K562 (cell line): ENCODE measurements at regions not wholly inside any gene's neighbourhood (a gene's known extent, or its start where the extent isn't known, plus 50 kb on each side); places are given as distances from the start of the nearest gene placed in this dataset.

Experiments used
- ATAC-seq: fragments of 200-7000 bp; cut with Tn5 transposase; 3 replicates; pipeline ENCODE4 v1.9.1; 2020; ENCODE audit warnings: moderate library complexity
- BruUV-seq: library from RNA; stranded (reverse); fragments of 400-500 nt; replicated peaks from 2 replicates; lab custom pipeline; 2021; lab: Mats Ljungman, UMichigan
- CTCF ChIA-PET: fragments of 300-600 bp; formaldehyde crosslinking; extraction: SDS; loops from one replicate; lab custom pipeline; 2021; ENCODE audit warnings: low intra/inter-chr PET ratio; lab: Yijun Ruan, JAX
- POLR2A ChIA-PET: fragments of 300-600, 350-650 bp; sonication (Branson Sonifier 250); formaldehyde crosslinking; extraction: SDS; loops from one replicate; lab custom pipeline; 2021; ENCODE audit warnings: antibody characterized with exemption, inconsistent platforms; lab: Yijun Ruan, JAX
- DNase-seq, 4 experiments: peaks; one replicate each; pipeline versions ENCODE4 v3.0.0 to v3.0.0-alpha.2; 2011 to 2018; ENCODE audit warnings: low spot score in 3 of 4, mixed read lengths in 3 of 4; ENCODE audit errors: extremely low read depth in 1 of 4
- FAIRE-seq: peaks from 2 replicates; lab custom pipeline; 2011; peaks lifted over from hg19 to GRCh38; lab: Jason Lieb, UNC
- H2AFZ ChIP-seq: 2 replicates; pipeline ENCODE4 v1.6.0; 2011; ENCODE audit warnings: low read depth, low read length, control low read depth, inconsistent platforms
- H3K27ac ChIP-seq: fragments of 200-600 bp; 3 replicates; pipeline ENCODE4 v1.8.0; 2011; ENCODE audit warnings: low read depth, mild to moderate bottlenecking, control low read depth, inconsistent platforms, low read length, moderate library complexity, mixed read lengths; ENCODE audit errors: extremely low read depth
- H3K27me3 ChIP-seq, 2 experiments: fragments of 300-600 bp in 1 of 2; 2 replicates in 1 of 2; 3 replicates in 1 of 2; pipeline versions ENCODE4 v1.6.0 to v1.8.0; 2011; ENCODE audit warnings: inconsistent platforms in 2 of 2, low read length in 2 of 2, mild to moderate bottlenecking in 1 of 2, mixed read lengths in 1 of 2, moderate library complexity in 1 of 2; ENCODE audit not compliant: control insufficient read depth in 2 of 2, insufficient read depth in 2 of 2
- H3K36me3 ChIP-seq: fragments of 300-600 bp; 3 replicates; pipeline ENCODE4 v1.8.0; 2011; ENCODE audit warnings: mild to moderate bottlenecking, low read length, inconsistent platforms; ENCODE audit not compliant: control insufficient read depth, insufficient read depth
- H3K4me1 ChIP-seq, 2 experiments: fragments of 200-600 bp in 1 of 2; replicated peaks in 1 of 2; 2 replicates in 1 of 2; 3 replicates in 1 of 2; pipeline versions ENCODE4 v1.5.1 to v1.8.0; 2011; ENCODE audit warnings: inconsistent platforms in 2 of 2, low read length in 2 of 2, mild to moderate bottlenecking in 1 of 2, mixed read lengths in 1 of 2, moderate library complexity in 1 of 2; ENCODE audit not compliant: control insufficient read depth in 2 of 2, insufficient read depth in 2 of 2
- H3K4me2 ChIP-seq: 2 replicates; pipeline ENCODE4 v1.6.1; 2011; ENCODE audit warnings: low read length, control low read depth, inconsistent platforms, mixed read lengths; ENCODE audit not compliant: insufficient read depth
- H3K4me3 ChIP-seq: fragments of 200-600 bp; sonication (generic), shearing (Covaris generic); 2 replicates; pipeline ENCODE4 v1.5.1; 2016; ENCODE audit warnings: control low read depth, inconsistent platforms
- H3K79me2 ChIP-seq: fragments of 200-600 bp; 3 replicates; pipeline ENCODE4 v1.8.0; 2011; ENCODE audit warnings: low read length, inconsistent platforms; ENCODE audit not compliant: control insufficient read depth, insufficient read depth
- H3K9ac ChIP-seq, 2 experiments: 2 replicates each; pipeline versions ENCODE4 v1.6.0 to v1.6.1; 2011; ENCODE audit warnings: low read depth in 2 of 2, low read length in 2 of 2, control low read depth in 1 of 2, inconsistent platforms in 1 of 2, mild to moderate bottlenecking in 1 of 2, mixed read lengths in 1 of 2; ENCODE audit not compliant: insufficient read depth in 1 of 2
- H3K9me1 ChIP-seq: one replicate; pipeline ENCODE4 v1.6.0; 2011; ENCODE audit warnings: inconsistent platforms, mild to moderate bottlenecking, low read length, moderate library complexity; ENCODE audit not compliant: control insufficient read depth, insufficient read depth
- H3K9me3 ChIP-seq: replicated peaks from 2 replicates; pipeline ENCODE4 v1.5.1; 2011; ENCODE audit warnings: low read depth, low read length, inconsistent platforms; ENCODE audit not compliant: control insufficient read depth, insufficient read depth
- H4K20me1 ChIP-seq: replicated peaks from 2 replicates; pipeline ENCODE4 v1.6.1; 2011; ENCODE audit warnings: low read length, inconsistent platforms, mixed read lengths; ENCODE audit not compliant: control insufficient read depth, insufficient read depth
- HNRNPH1 ChIP-seq: fragments of 200-400 bp; formaldehyde crosslinking; optimal IDR thresholded peaks from 2 replicates; pipeline ENCODE3; 2017; ENCODE audit warnings: low read depth, mild to moderate bottlenecking, low read length, moderate library complexity
- PHF21A ChIP-seq: fragments of 450-650 bp; IDR thresholded peaks from 2 replicates; pipeline ENCODE4 v1.6.1; 2017; ENCODE audit warnings: low read depth, borderline replicate concordance
- SUPT5H ChIP-seq: fragments of 450-650 bp; IDR thresholded peaks from 2 replicates; pipeline ENCODE4 v1.6.1; 2016
- ZNF253 ChIP-seq: fragments of 250-450 bp; sonication (Bioruptor Pico); conservative IDR thresholded peaks from 2 replicates; pipeline ENCODE4 v1.6.1; 2021; ENCODE audit warnings: mild to moderate bottlenecking
- ZNF551 ChIP-seq: fragments of 250-450 bp; sonication (Bioruptor Pico); IDR thresholded peaks from 2 replicates; pipeline ENCODE4 v1.5.0; 2021; ENCODE audit warnings: mild to moderate bottlenecking, moderate library complexity
- ZNF764 ChIP-seq: fragments of 250-450 bp; sonication (Bioruptor Pico); IDR thresholded peaks from 2 replicates; pipeline ENCODE4 v1.4.0; 2020; ENCODE audit warnings: low read depth, mild to moderate bottlenecking, moderate library complexity
- WGBS: fragments of 100-300 bp; shearing (Covaris generic); methylation state at CpG from one replicate; pipeline ENCODE4 v1.1.6; 2016; ENCODE audit warnings: low coverage, mixed read lengths; ENCODE audit not compliant: insufficient coverage; ENCODE audit errors: missing lambda C conversion rate; 5-methylcytosine and 5-hydroxymethylcytosine counted together
- in situ Hi-C: fragments of 300-500 bp; cut with MboI; formaldehyde crosslinking; loops from 4 replicates; pipeline ENCODE4 v1.15.0; 2018; ENCODE audit warnings: inconsistent platforms, mixed read lengths
- intact Hi-C: fragments of 100-400 bp; cut with micrococcal nuclease; formaldehyde crosslinking; loops from 2 replicates; pipeline ENCODE4 v1.14.2; 2022
- TF ChIP-seq, protein P1 (sequence below): sonication (generic); formaldehyde crosslinking; IDR thresholded peaks from 2 replicates; pipeline ENCODE4 v1.8.1; 2023; ENCODE audit warnings: mild to moderate bottlenecking, missing genetic modification reagents
- TF ChIP-seq, protein P2 (sequence below): sonication (generic); formaldehyde crosslinking; IDR thresholded peaks from 2 replicates; pipeline ENCODE4 v1.8.0; 2022; ENCODE audit warnings: mild to moderate bottlenecking, missing genetic modification reagents
- TF ChIP-seq, protein P3 (sequence below): fragments of 250-450 bp; sonication (Bioruptor Pico); IDR thresholded peaks from 2 replicates; pipeline ENCODE4 v1.4.0; 2020; ENCODE audit warnings: mild to moderate bottlenecking, moderate library complexity

DNA sequence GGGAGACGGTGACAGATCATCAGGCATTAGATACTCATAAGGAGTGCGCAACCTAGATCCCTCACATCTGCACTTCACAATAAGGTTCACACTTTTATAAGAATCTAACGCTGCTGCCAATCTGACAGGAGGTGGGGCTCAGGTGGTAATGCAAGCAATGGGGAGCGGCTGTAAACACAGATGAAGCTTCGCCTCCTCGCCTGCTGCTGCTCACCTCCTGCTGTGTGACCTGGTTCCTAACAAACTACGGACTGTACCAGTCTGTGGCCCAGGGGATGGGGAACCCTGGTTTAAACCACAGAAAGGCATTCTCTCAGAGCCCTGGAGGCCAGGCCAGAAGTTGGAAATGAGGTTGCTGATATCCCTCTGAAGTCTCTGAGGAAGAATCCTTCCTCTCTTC lies 323.6 kb downstream of the DRD1 start:
- in situ Hi-C loops, result no loop called here
- H2AFZ ChIP-seq, result no peak overlapping the region
- no peaks in the 10 kb centered on the region for H3K9me1 ChIP-seq
- H3K4me1 ChIP-seq, result no peaks in the 10 kb centered on the region
- no peaks in the 10 kb centered on the region for H4K20me1 ChIP-seq
- CTCF ChIA-PET, result no interaction called here
- H3K36me3 ChIP-seq, result no peaks in the 10 kb centered on the region
- WGBS, result 2% methylated on average over 7 of the region's 7 CpGs
- no peak overlapping the region for H3K4me3 ChIP-seq
- ATAC-seq, result no peak
- no peaks in the 10 kb centered on the region for H3K79me2 ChIP-seq
- intact Hi-C loops, result no loop called here
- FAIRE-seq, result no peak
- H3K9me3 ChIP-seq, result no peaks in the 10 kb centered on the region
- TF ChIP-seq ZNF551 (CRISPR knock-in tag) (no peak), PHF21A (no peak), HNRNPH1 (no peak), ZNF253 (CRISPR knock-in tag) (no peak), SUPT5H (no peak), ZNF764 (no peak)
- TF ChIP-seq, protein P1, sequence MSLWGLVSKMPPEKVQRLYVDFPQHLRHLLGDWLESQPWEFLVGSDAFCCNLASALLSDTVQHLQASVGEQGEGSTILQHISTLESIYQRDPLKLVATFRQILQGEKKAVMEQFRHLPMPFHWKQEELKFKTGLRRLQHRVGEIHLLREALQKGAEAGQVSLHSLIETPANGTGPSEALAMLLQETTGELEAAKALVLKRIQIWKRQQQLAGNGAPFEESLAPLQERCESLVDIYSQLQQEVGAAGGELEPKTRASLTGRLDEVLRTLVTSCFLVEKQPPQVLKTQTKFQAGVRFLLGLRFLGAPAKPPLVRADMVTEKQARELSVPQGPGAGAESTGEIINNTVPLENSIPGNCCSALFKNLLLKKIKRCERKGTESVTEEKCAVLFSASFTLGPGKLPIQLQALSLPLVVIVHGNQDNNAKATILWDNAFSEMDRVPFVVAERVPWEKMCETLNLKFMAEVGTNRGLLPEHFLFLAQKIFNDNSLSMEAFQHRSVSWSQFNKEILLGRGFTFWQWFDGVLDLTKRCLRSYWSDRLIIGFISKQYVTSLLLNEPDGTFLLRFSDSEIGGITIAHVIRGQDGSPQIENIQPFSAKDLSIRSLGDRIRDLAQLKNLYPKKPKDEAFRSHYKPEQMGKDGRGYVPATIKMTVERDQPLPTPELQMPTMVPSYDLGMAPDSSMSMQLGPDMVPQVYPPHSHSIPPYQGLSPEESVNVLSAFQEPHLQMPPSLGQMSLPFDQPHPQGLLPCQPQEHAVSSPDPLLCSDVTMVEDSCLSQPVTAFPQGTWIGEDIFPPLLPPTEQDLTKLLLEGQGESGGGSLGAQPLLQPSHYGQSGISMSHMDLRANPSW (CRISPR knock-in tag), result no peak
- TF ChIP-seq, protein P2, sequence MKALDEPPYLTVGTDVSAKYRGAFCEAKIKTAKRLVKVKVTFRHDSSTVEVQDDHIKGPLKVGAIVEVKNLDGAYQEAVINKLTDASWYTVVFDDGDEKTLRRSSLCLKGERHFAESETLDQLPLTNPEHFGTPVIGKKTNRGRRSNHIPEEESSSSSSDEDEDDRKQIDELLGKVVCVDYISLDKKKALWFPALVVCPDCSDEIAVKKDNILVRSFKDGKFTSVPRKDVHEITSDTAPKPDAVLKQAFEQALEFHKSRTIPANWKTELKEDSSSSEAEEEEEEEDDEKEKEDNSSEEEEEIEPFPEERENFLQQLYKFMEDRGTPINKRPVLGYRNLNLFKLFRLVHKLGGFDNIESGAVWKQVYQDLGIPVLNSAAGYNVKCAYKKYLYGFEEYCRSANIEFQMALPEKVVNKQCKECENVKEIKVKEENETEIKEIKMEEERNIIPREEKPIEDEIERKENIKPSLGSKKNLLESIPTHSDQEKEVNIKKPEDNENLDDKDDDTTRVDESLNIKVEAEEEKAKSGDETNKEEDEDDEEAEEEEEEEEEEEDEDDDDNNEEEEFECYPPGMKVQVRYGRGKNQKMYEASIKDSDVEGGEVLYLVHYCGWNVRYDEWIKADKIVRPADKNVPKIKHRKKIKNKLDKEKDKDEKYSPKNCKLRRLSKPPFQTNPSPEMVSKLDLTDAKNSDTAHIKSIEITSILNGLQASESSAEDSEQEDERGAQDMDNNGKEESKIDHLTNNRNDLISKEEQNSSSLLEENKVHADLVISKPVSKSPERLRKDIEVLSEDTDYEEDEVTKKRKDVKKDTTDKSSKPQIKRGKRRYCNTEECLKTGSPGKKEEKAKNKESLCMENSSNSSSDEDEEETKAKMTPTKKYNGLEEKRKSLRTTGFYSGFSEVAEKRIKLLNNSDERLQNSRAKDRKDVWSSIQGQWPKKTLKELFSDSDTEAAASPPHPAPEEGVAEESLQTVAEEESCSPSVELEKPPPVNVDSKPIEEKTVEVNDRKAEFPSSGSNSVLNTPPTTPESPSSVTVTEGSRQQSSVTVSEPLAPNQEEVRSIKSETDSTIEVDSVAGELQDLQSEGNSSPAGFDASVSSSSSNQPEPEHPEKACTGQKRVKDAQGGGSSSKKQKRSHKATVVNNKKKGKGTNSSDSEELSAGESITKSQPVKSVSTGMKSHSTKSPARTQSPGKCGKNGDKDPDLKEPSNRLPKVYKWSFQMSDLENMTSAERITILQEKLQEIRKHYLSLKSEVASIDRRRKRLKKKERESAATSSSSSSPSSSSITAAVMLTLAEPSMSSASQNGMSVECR (CRISPR knock-in tag), result no peak
- TF ChIP-seq, protein P3, sequence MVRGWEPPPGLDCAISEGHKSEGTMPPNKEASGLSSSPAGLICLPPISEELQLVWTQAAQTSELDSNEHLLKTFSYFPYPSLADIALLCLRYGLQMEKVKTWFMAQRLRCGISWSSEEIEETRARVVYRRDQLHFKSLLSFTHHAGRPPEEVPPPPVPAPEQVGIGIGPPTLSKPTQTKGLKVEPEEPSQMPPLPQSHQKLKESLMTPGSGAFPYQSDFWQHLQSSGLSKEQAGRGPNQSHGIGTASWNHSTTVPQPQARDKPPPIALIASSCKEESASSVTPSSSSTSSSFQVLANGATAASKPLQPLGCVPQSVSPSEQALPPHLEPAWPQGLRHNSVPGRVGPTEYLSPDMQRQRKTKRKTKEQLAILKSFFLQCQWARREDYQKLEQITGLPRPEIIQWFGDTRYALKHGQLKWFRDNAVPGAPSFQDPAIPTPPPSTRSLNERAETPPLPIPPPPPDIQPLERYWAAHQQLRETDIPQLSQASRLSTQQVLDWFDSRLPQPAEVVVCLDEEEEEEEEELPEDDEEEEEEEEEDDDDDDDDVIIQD, result no peak
- TF ChIP-seq, all 486 proteins: peak for 0
- H3K9ac ChIP-seq, result no peak overlapping the region
- H3K27me3 ChIP-seq, result peaks cover 0 to 8% of the 10 kb centered on the region in 2 experiments; a peak in 2 of 5 replicates
- no peak overlapping the region for H3K4me2 ChIP-seq
- BruUV-seq, result no TSS peak
- no peak overlapping the region for H3K27ac ChIP-seq
- no peak for DNase-seq
- POLR2A ChIA-PET, result no interaction called here
